IPS DF 4.7 (cell line): ENCODE measurements at regions not wholly inside any gene's neighbourhood (a gene's known extent, or its start where the extent isn't known, plus 50 kb on each side); places are given as distances from the start of the nearest gene placed in this dataset.
"Not testable (repeated sequence)": the region's sequence is repeated elsewhere in the genome, so short reads cannot be mapped to it uniquely, and the experiment has no call there.

Experiments used
- DNase-seq: peaks from one replicate; pipeline ENCODE4 v3.0.0-alpha.2; 2013; ENCODE audit warnings: low spot score; ENCODE audit errors: extremely low read depth

- DNase-seq = no peak
Observed at GRCh38 chr21:27557356-27557755, 590.5 kb upstream of the ADAMTS5 start.

DNA sequence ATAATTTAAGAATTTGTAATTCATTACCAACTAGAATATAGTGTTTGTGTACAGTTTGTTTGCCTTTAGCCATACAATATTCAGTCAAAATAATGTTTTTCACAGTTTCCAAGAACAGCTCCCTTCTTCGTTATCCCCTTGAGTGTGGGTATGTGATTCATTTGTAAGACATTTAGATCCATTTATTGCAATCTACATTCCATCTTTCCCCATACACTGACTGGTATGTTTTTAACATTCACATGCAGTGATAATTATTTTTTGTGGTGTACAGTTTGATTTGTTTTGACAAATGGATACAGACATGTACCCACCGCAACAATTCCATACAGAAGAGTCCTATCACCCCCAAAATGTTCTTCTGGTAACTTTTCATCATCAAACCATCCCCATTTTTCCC lies 589.1 kb upstream of the ADAMTS5 start:
- DNase-seq = no peak

DNA sequence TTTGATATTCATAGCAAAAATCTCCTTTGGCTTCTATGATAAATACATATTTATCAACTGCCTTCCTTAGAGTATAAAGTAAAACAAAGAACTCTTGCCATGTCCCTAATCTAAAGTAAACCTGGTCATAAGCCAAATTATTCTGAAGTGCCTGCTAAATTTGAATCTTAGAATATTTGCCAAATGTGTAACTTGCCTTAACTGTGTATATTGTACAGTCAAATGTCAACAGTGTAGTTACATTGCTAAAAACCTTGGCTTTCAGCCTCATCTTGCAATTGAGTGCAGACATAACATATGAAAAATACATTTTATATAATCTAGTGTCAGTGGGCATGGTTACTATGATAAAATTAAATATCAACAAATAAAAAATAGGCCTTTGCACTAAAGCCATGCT lies 583.4 kb upstream of the ADAMTS5 start:
- no peak for DNase-seq

DNA sequence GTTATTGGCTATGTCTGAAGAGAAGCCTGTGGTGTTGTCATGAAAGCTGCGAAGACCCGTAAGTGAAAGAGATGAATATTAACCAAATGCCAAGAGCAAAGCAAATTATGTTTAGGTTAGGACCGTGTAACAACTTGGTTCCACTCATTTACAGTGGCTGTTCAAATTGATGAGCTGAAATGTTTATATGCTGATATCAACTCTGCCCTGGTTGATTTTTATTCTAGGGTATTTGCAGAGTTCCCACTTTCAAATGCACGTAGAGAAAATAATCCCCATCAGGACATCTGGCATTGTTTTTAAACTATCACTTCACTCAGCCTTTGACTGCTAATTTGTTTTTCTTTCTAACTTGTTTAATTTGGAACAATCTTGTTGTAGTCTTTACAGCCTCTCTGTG lies 581.6 kb upstream of the ADAMTS5 start:
- DNase-seq = no peak

DNA sequence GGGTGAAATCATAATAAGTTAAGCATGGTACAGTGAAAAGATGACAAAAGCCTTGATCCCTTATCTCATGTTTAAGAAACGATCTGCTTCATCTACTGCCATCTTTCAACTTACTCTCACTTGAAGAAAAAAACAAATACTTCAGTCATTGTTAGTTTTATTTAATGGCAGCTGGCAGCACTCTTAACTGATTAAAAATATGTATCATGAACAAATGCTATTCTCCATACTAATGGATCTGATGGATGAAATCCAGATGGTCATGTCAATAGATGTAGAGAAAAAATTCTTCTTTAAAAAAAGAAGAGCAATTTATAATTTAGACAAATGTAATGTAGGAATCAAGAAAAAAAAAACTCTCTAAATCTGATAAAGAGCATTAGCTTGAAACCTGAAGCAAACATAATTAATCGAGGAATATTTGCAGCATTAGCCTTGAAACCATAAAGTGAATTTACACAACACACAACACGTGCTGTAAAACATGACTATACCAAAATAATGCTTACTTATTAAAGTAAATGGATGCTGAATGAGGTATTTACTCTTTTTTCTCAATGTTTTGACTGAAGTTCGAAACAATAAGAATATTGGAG lies 579.0 kb upstream of the ADAMTS5 start:
- DNase-seq = no peak

DNA sequence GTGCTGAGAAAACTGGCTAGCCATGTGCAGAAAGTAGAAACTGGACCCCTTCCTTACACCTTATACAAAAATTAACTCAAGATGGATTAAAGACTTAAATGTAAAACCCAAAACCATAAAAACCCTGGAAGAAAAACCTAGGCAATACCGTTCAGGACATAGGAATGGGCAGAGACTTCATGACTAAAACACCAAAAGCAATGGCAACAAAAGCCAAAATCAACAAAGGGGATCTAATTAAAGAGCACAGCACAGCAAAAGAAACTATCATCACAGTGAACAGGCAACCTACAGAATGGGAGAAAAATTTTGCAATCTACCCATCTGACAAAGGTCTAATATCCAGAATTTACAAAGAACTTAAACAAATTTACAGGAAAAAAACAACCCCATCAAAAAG lies 575.2 kb upstream of the ADAMTS5 start:
- not testable (repeated sequence) for DNase-seq

- no peak for DNase-seq
Observed at GRCh38 chr21:27536319-27536718, 569.4 kb upstream of the ADAMTS5 start.

- DNase-seq = no peak
Observed at GRCh38 chr21:27535188-27535587, 568.3 kb upstream of the ADAMTS5 start.

DNA sequence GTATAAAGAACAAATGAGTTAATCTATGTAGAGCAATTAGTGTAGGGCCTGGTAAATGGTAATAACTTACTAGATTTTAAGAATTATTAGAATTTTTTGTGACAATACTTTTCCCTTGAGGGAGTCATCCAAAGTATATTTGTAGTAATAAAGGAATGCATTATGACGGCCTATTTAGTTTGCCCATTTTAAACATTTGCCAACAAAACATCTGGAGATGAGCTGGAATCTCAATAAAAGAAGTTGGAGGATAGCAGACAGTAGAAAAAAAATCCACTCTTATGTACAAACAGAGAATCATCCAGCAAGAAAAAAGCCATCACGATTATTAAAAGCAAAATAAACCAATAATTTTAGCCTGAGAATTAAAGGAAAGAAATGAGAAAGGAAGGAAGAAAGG lies 567.3 kb upstream of the ADAMTS5 start:
- DNase-seq = no peak

DNA sequence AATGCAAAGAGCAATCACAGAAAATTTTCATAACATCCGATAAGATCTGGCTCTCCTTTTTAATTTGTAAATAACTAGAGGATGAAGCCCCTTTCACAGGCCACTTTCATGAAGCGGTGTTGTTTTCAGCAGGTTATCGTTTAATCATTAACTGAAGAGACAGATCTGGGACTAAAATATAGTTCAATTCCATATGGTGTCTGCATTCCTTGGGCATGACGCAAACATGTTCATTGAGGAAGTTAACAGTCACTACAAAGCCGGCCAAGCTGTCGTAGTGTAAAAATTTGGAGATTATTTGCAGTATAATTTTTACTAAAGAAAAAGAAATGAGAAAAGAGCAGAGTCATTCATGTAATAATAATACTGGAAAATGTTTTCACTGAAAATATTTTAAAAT lies 565.2 kb upstream of the ADAMTS5 start:
- DNase-seq = no peak

DNA sequence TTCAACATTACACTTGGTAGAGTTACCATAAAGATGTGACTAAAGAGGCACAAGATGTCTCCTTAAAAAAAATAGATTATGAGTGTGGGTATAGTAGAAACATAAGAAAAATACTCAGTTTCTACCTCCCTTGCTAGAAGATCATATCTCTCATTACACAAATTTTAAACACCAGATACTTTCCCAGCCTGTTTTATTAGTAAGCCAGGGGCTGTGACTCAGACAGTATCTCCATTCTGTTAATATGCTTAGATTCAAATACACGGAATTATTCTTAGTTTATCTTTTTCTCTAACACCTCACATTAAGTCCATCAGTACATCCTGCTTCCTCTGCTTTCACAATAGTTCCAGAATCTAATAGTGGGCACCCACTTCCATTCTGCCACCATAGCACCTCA lies 561.8 kb upstream of the ADAMTS5 start:
- no peak for DNase-seq

- DNase-seq = no peak
Observed at GRCh38 chr21:27526451-27526850, 559.6 kb upstream of the ADAMTS5 start.

DNA sequence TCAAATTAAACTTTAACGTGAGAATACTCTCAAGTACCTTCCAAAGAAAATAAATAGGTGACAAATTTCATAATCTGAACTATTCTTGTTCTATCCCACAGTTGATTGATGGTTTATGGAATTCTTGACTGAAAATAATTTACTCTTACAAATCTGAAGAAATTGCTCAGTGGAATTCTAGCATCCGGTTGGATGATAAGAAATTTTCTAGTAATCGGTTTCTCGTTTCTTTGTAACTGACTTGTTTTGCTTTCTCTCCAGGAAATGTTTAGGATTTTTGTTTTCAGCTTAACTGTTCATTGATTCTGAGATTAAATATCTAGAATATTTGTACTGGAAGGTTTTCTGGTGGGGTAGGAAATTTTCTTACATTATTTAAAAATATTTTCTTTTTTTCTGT lies 558.9 kb upstream of the ADAMTS5 start:
- DNase-seq = no peak

- DNase-seq = no peak
Observed at GRCh38 chr21:27519361-27519760, 552.5 kb upstream of the ADAMTS5 start.

DNA sequence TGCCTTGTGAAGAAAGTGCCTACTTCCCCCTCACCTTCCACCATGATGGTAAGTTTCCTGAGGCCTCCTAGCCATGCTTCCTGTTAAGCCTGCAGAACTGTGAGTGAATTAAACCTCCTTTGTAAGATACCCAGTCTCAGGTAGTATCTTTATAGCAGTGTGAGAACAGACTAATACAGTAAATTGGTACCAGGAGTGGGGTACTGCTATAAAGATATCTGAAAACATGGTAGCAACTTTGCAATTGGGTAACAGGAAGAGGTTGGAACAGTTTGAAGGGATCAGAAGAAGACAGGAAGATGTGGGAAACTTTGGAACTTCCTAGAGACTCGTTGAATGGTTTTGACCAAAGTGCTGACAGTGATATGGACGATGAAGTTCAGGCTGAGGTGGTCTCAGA lies 550.3 kb upstream of the ADAMTS5 start:
- DNase-seq = not testable (repeated sequence)

GRCh38 chr21:27515676-27516075 lies 548.8 kb upstream of the ADAMTS5 start:
- no peak for DNase-seq

GRCh38 chr21:27513825-27514224 lies 546.9 kb upstream of the ADAMTS5 start:
- no peak for DNase-seq

GRCh38 chr21:27513016-27513415 lies 546.1 kb upstream of the ADAMTS5 start:
- DNase-seq = no peak

- DNase-seq = no peak
Observed at GRCh38 chr21:27511233-27511632, 544.3 kb upstream of the ADAMTS5 start.

DNA sequence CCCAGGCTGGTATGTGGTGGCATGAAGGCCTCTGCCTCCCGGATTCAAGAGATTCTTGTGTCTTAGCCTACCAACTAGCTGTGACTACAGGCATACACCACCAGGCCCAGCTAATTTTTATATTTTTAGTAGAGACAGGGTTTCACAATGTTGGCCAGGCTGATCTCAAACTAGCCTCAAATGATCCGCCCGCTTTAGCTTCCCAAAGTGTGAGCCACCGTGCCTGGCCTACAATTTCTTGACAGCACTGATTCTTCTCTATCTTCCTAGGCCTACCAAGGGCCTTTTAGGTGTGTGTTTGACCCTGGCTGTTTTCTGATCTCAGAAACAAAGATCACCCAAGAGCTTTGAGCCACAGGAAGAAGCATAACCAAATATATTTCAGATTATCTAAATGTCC lies 540.8 kb upstream of the ADAMTS5 start:
- DNase-seq = no peak

- DNase-seq = no peak
Observed at GRCh38 chr21:27505516-27505915, 538.6 kb upstream of the ADAMTS5 start.

DNA sequence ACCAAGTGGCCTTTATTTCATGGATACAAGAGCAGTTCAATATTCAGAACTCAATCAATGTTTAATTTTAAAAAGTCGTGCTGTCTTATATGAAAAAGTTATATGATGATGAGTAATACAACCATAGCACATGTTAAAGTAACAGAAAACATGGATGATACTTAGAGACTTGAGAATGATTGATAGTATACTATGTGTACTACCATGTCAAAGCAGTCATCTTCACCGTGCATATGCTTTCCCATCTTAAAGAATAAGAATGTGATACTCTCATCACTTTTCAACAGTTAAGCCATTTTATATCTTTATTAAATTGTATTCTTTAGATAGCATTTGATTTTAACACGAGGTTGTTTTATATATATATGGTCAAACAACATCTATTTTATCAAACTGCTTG lies 535.9 kb upstream of the ADAMTS5 start:
- no peak for DNase-seq

- DNase-seq = no peak
Observed at GRCh38 chr21:27498025-27498424, 531.1 kb upstream of the ADAMTS5 start.

GRCh38 chr21:27495836-27496235 lies 528.9 kb upstream of the ADAMTS5 start:
- DNase-seq = no peak
